Right atrium auricular region (tissue), 2 donors: ENCODE measurements at regions not wholly inside any gene's neighbourhood (a gene's known extent, or its start where the extent isn't known, plus 50 kb on each side); places are given as distances from the start of the nearest gene placed in this dataset.
"Not testable (repeated sequence)": the region's sequence is repeated elsewhere in the genome, so short reads cannot be mapped to it uniquely, and the experiment has no call there.

Experiments
- DNase-seq: peaks from one replicate; pipeline ENCODE4 v3.0.0-alpha.2; 2019; ENCODE audit warnings: low spot score
- H3K27ac ChIP-seq, 2 donors: fragments of 200-600 bp; sonication (generic); 1 replicate in 1 of 2; 2 replicates in 1 of 2; pipeline ENCODE4 v1.5.1; 2016 to 2019
- H3K27me3 ChIP-seq, 2 donors: fragments of 200-600 bp; sonication (generic); one replicate each; pipeline versions ENCODE4 v1.5.1 to v1.6.0; 2017 to 2019
- H3K36me3 ChIP-seq: fragments of 200-600 bp; sonication (generic); one replicate; pipeline ENCODE4 v1.5.1; 2016
- H3K4me1 ChIP-seq, 2 donors: fragments of 200-600 bp; sonication (generic); one replicate each; pipeline versions ENCODE4 v1.5.1 to v1.6.0; 2017 to 2019
- H3K4me3 ChIP-seq, 2 donors: fragments of 200-600 bp; sonication (generic); 1 replicate in 1 of 2; 2 replicates in 1 of 2; pipeline ENCODE4 v1.5.1; 2017 to 2019; ENCODE audit warnings: mild to moderate bottlenecking in 1 of 2, moderate library complexity in 1 of 2
- H3K9me3 ChIP-seq, 2 donors: fragments of 200-600 bp; sonication (generic); one replicate each; pipeline ENCODE4 v1.5.1; 2019
- TF ChIP-seq, protein P1 (sequence below), 2 donors: fragments of 200-600 bp; sonication (generic); IDR thresholded peaks; one replicate each; pipeline ENCODE4 v1.5.1; 2019; ENCODE audit warnings: antibody characterized with exemption in 2 of 2

DNA sequence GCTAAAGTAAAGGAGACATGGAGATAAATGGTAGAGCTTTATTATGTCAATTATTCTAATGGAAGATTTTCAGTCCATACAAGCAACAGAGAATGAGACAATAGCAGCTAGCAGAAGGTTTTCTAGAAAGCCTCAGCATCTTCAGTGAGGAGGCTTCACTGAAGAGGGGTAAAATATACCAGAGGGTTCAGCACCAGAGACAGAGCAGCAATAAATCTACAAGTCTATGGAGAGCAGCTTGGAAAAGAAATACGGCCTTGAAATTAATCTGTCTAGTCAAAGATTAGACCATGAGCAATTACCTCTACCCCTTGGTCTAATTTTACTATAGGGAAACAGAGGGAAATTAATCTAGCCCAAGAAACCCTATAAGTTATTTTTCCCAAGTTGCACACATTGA lies 185.7 kb upstream of the CRIM1 start:
- Histone ChIP-seq H3K4me3 (no peak overlapping the region), H3K36me3 (no peaks in the 10 kb centered on the region), H3K27me3 (no peaks in the 10 kb centered on the region), H3K9me3 (no peaks in the 10 kb centered on the region), H3K27ac (no peak overlapping the region), H3K4me1 (no peaks in the 10 kb centered on the region)
- no peak for DNase-seq
- TF ChIP-seq, protein P1, sequence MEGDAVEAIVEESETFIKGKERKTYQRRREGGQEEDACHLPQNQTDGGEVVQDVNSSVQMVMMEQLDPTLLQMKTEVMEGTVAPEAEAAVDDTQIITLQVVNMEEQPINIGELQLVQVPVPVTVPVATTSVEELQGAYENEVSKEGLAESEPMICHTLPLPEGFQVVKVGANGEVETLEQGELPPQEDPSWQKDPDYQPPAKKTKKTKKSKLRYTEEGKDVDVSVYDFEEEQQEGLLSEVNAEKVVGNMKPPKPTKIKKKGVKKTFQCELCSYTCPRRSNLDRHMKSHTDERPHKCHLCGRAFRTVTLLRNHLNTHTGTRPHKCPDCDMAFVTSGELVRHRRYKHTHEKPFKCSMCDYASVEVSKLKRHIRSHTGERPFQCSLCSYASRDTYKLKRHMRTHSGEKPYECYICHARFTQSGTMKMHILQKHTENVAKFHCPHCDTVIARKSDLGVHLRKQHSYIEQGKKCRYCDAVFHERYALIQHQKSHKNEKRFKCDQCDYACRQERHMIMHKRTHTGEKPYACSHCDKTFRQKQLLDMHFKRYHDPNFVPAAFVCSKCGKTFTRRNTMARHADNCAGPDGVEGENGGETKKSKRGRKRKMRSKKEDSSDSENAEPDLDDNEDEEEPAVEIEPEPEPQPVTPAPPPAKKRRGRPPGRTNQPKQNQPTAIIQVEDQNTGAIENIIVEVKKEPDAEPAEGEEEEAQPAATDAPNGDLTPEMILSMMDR (IDR thresholded peaks at IDR 0.05), result no peak

DNA sequence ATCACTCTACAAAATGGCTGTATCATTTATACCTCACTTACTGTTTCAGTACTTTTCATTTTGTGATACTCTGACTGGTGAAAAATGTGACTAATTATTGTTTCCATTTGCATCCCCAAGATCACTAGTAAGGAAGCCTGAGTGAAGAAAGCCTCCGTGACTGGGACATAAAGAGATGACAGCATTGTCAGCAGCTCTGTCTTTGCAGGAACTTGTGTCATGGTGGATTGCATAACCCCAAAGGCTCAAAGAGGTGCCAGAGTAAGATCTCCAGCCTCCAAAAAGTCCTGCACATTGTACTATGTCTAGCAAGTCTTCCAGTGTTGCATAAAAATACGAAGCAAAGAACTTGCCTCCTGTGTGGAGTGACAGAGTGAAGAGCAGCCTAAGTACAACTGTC lies 187.5 kb upstream of the CRIM1 start:
- TF ChIP-seq, protein P1 (IDR thresholded peaks at IDR 0.05), result no peak
- no peaks in the 10 kb centered on the region for H3K36me3 ChIP-seq
- no peak overlapping the region for H3K4me3 ChIP-seq
- no peak for DNase-seq
- no peak overlapping the region for H3K27ac ChIP-seq
- H3K27me3 ChIP-seq, result no peaks in the 10 kb centered on the region
- no peaks in the 10 kb centered on the region for H3K9me3 ChIP-seq
- no peaks in the 10 kb centered on the region for H3K4me1 ChIP-seq

- H3K4me1 ChIP-seq, result no peaks in the 10 kb centered on the region
- no peaks in the 10 kb centered on the region for H3K27me3 ChIP-seq
- H3K36me3 ChIP-seq, result no peaks in the 10 kb centered on the region
- TF ChIP-seq, protein P1 (IDR thresholded peaks at IDR 0.05), result no peak
- no peak overlapping the region for H3K27ac ChIP-seq
- no peaks in the 10 kb centered on the region for H3K9me3 ChIP-seq
- no peak overlapping the region for H3K4me3 ChIP-seq
- no peak for DNase-seq
Measured at GRCh38 chr2:36165132-36165531, 190.4 kb upstream of the CRIM1 start.

GRCh38 chr2:36163520-36164254 lies 191.9 kb upstream of the CRIM1 start:
- no peaks in the 10 kb centered on the region for H3K4me1 ChIP-seq
- no peaks in the 10 kb centered on the region for H3K9me3 ChIP-seq
- H3K36me3 ChIP-seq, result no peaks in the 10 kb centered on the region
- no peaks in the 10 kb centered on the region for H3K27me3 ChIP-seq
- H3K27ac ChIP-seq, result no peak overlapping the region
- no peak overlapping the region for H3K4me3 ChIP-seq
- DNase-seq, result no peak
- TF ChIP-seq, protein P1 (IDR thresholded peaks at IDR 0.05), result no peak

GRCh38 chr2:36157093-36157492 lies 198.5 kb upstream of the CRIM1 start:
- DNase-seq, H3K27ac ChIP-seq, H3K9me3 ChIP-seq: not testable (repeated sequence)

GRCh38 chr2:36147670-36148390 lies 207.7 kb upstream of the CRIM1 start:
- H3K36me3 ChIP-seq, result no peaks in the 10 kb centered on the region
- H3K27me3 ChIP-seq, result no peaks in the 10 kb centered on the region
- no peak overlapping the region for H3K27ac ChIP-seq
- no peaks in the 10 kb centered on the region for H3K4me1 ChIP-seq
- no peak overlapping the region for H3K4me3 ChIP-seq
- H3K9me3 ChIP-seq, result no peaks in the 10 kb centered on the region
- TF ChIP-seq, protein P1 (IDR thresholded peaks at IDR 0.05), result no peak
- no peak for DNase-seq

More at GRCh38 chr2:36157093-36157492, 198.5 kb upstream of the CRIM1 start:
- not testable (repeated sequence) for H3K4me1 ChIP-seq, H3K27me3 ChIP-seq, H3K36me3 ChIP-seq, H3K4me3 ChIP-seq
